ENCODE measurements at regions not wholly inside any gene's neighbourhood (a gene's known extent, or its start where the extent isn't known, plus 50 kb on each side); places are given as distances from the start of the nearest gene placed in this dataset.

DNA sequence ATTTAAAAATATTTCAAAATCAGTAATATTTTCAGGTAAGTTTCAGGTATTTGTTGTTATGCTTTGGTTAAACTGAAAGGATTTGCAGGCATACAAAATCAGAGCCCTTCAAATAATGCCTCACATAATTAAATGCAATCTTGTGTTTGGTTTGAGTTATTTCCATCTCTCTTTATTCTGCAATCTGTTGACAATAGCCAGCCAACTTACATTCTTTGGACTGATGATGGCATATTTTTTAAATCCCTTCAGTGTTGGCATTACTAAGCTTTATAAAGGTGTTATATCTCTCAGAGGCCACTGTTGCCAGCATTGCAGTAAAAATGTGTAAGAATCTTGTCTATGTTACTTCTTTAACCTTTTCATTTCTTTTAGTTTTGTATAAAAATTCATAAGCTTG is 257.2 kb upstream of the RFC3 start (continued):
- TF ChIP-seq, protein P1, sequence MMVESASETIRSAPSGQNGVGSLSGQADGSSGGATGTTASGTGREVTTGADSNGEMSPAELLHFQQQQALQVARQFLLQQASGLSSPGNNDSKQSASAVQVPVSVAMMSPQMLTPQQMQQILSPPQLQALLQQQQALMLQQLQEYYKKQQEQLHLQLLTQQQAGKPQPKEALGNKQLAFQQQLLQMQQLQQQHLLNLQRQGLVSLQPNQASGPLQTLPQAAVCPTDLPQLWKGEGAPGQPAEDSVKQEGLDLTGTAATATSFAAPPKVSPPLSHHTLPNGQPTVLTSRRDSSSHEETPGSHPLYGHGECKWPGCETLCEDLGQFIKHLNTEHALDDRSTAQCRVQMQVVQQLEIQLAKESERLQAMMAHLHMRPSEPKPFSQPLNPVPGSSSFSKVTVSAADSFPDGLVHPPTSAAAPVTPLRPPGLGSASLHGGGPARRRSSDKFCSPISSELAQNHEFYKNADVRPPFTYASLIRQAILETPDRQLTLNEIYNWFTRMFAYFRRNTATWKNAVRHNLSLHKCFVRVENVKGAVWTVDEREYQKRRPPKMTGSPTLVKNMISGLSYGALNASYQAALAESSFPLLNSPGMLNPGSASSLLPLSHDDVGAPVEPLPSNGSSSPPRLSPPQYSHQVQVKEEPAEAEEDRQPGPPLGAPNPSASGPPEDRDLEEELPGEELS (CRISPR knock-in tag; IDR thresholded peaks at IDR 0.05), result no peak
- TF ChIP-seq, protein P2, sequence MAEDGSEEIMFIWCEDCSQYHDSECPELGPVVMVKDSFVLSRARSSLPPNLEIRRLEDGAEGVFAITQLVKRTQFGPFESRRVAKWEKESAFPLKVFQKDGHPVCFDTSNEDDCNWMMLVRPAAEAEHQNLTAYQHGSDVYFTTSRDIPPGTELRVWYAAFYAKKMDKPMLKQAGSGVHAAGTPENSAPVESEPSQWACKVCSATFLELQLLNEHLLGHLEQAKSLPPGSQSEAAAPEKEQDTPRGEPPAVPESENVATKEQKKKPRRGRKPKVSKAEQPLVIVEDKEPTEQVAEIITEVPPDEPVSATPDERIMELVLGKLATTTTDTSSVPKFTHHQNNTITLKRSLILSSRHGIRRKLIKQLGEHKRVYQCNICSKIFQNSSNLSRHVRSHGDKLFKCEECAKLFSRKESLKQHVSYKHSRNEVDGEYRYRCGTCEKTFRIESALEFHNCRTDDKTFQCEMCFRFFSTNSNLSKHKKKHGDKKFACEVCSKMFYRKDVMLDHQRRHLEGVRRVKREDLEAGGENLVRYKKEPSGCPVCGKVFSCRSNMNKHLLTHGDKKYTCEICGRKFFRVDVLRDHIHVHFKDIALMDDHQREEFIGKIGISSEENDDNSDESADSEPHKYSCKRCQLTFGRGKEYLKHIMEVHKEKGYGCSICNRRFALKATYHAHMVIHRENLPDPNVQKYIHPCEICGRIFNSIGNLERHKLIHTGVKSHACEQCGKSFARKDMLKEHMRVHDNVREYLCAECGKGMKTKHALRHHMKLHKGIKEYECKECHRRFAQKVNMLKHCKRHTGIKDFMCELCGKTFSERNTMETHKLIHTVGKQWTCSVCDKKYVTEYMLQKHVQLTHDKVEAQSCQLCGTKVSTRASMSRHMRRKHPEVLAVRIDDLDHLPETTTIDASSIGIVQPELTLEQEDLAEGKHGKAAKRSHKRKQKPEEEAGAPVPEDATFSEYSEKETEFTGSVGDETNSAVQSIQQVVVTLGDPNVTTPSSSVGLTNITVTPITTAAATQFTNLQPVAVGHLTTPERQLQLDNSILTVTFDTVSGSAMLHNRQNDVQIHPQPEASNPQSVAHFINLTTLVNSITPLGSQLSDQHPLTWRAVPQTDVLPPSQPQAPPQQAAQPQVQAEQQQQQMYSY (CRISPR knock-in tag; IDR thresholded peaks at IDR 0.05), result no peak
- TF ChIP-seq TCF7 (CRISPR knock-in tag; IDR thresholded peaks at IDR 0.05; ENCODE audit: low read depth), result no peak
- no peak for TF ChIP-seq TEAD4 (CRISPR knock-in tag; IDR thresholded peaks at IDR 0.05)

DNA sequence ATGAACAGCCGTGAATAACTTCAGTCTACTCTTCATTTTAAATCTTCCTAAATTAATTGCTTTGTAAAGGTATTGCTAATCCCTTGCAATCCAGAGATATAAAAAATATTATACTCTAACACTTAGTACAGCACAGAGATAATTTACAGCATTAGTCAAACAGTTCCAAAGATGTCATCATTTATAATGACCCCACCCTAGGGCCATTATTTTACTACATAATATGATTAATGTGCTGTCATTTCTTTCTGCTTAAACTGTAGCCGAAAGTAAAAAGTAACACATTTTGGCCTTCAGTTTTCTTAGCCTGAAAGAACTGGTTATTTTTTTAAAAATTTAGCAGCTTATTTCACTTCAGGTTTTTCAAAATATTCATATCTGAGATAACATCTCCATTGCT is 256.3 kb upstream of the RFC3 start:
- ATAC-seq, result no peak

More for the DNA sequence above, 256.3 kb upstream of the RFC3 start:
- Mint-ChIP-seq H3K27me3 (ENCODE audit: low read depth) (no peaks in the 10 kb centered on the region), H3K4me1 (peaks cover 8% of the 10 kb centered on the region), H3K4me3 (no peak overlapping the region), H3K27ac (no peak overlapping the region), H3K9me3 (0 out of 2 replicates have a peak, but pooled peaks cover 3% of the 10 kb centered on the region), H3K36me3 (no peaks in the 10 kb centered on the region)
- no peak for DNase-seq (ENCODE audit: low spot score)
- TF ChIP-seq, protein P3, sequence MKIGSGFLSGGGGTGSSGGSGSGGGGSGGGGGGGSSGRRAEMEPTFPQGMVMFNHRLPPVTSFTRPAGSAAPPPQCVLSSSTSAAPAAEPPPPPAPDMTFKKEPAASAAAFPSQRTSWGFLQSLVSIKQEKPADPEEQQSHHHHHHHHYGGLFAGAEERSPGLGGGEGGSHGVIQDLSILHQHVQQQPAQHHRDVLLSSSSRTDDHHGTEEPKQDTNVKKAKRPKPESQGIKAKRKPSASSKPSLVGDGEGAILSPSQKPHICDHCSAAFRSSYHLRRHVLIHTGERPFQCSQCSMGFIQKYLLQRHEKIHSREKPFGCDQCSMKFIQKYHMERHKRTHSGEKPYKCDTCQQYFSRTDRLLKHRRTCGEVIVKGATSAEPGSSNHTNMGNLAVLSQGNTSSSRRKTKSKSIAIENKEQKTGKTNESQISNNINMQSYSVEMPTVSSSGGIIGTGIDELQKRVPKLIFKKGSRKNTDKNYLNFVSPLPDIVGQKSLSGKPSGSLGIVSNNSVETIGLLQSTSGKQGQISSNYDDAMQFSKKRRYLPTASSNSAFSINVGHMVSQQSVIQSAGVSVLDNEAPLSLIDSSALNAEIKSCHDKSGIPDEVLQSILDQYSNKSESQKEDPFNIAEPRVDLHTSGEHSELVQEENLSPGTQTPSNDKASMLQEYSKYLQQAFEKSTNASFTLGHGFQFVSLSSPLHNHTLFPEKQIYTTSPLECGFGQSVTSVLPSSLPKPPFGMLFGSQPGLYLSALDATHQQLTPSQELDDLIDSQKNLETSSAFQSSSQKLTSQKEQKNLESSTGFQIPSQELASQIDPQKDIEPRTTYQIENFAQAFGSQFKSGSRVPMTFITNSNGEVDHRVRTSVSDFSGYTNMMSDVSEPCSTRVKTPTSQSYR (CRISPR knock-in tag; IDR thresholded peaks at IDR 0.05), result no peak
- TF ChIP-seq IRF2 (CRISPR knock-in tag; IDR thresholded peaks at IDR 0.05; ENCODE audit: borderline replicate concordance, low read depth) (no peak), JUN (CRISPR knock-in tag; IDR thresholded peaks at IDR 0.05) (no peak), FOXK1 (CRISPR knock-in tag; IDR thresholded peaks at IDR 0.05) (no peak), ZNF423 (CRISPR knock-in tag; IDR thresholded peaks at IDR 0.05) (no peak), ZNF138 (CRISPR knock-in tag; conservative IDR thresholded peaks at IDR 0.05) (no peak), ELF4 (CRISPR knock-in tag; IDR thresholded peaks at IDR 0.05; ENCODE audit: low read depth) (no peak), ESRRA (CRISPR knock-in tag; IDR thresholded peaks at IDR 0.05; ENCODE audit: borderline replicate concordance) (no peak), FOXP1 (CRISPR knock-in tag; IDR thresholded peaks at IDR 0.05; ENCODE audit: borderline replicate concordance) (no peak), NFYB (CRISPR knock-in tag; conservative IDR thresholded peaks at IDR 0.05; ENCODE audit: low read depth) (no peak)
- TF ChIP-seq, protein P4, sequence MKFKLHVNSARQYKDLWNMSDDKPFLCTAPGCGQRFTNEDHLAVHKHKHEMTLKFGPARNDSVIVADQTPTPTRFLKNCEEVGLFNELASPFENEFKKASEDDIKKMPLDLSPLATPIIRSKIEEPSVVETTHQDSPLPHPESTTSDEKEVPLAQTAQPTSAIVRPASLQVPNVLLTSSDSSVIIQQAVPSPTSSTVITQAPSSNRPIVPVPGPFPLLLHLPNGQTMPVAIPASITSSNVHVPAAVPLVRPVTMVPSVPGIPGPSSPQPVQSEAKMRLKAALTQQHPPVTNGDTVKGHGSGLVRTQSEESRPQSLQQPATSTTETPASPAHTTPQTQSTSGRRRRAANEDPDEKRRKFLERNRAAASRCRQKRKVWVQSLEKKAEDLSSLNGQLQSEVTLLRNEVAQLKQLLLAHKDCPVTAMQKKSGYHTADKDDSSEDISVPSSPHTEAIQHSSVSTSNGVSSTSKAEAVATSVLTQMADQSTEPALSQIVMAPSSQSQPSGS (CRISPR knock-in tag; IDR thresholded peaks at IDR 0.05; ENCODE audit: borderline replicate concordance, low read depth), result no peak
- TF ChIP-seq, protein P5, sequence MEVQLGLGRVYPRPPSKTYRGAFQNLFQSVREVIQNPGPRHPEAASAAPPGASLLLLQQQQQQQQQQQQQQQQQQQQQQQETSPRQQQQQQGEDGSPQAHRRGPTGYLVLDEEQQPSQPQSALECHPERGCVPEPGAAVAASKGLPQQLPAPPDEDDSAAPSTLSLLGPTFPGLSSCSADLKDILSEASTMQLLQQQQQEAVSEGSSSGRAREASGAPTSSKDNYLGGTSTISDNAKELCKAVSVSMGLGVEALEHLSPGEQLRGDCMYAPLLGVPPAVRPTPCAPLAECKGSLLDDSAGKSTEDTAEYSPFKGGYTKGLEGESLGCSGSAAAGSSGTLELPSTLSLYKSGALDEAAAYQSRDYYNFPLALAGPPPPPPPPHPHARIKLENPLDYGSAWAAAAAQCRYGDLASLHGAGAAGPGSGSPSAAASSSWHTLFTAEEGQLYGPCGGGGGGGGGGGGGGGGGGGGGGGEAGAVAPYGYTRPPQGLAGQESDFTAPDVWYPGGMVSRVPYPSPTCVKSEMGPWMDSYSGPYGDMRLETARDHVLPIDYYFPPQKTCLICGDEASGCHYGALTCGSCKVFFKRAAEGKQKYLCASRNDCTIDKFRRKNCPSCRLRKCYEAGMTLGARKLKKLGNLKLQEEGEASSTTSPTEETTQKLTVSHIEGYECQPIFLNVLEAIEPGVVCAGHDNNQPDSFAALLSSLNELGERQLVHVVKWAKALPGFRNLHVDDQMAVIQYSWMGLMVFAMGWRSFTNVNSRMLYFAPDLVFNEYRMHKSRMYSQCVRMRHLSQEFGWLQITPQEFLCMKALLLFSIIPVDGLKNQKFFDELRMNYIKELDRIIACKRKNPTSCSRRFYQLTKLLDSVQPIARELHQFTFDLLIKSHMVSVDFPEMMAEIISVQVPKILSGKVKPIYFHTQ (CRISPR knock-in tag; IDR thresholded peaks at IDR 0.05), result no peak
- TF ChIP-seq, protein P6, sequence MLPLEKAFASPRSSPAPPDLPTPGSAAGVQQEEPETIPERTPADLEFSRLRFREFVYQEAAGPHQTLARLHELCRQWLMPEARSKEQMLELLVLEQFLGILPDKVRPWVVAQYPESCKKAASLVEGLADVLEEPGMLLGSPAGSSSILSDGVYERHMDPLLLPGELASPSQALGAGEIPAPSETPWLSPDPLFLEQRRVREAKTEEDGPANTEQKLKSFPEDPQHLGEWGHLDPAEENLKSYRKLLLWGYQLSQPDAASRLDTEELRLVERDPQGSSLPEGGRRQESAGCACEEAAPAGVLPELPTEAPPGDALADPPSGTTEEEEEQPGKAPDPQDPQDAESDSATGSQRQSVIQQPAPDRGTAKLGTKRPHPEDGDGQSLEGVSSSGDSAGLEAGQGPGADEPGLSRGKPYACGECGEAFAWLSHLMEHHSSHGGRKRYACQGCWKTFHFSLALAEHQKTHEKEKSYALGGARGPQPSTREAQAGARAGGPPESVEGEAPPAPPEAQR (CRISPR knock-in tag; IDR thresholded peaks at IDR 0.05), result no peak
- TF ChIP-seq, protein P7, sequence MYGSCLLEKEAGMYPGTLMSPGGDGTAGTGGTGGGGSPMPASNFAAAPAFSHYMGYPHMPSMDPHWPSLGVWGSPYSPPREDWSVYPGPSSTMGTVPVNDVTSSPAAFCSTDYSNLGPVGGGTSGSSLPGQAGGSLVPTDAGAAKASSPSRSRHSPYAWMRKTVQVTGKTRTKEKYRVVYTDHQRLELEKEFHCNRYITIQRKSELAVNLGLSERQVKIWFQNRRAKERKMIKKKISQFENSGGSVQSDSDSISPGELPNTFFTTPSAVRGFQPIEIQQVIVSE (CRISPR knock-in tag; IDR thresholded peaks at IDR 0.05; ENCODE audit: borderline replicate concordance), result no peak
- TF ChIP-seq, protein P8, sequence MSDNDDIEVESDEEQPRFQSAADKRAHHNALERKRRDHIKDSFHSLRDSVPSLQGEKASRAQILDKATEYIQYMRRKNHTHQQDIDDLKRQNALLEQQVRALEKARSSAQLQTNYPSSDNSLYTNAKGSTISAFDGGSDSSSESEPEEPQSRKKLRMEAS (CRISPR knock-in tag; IDR thresholded peaks at IDR 0.05), result no peak
- TF ChIP-seq, protein P9, sequence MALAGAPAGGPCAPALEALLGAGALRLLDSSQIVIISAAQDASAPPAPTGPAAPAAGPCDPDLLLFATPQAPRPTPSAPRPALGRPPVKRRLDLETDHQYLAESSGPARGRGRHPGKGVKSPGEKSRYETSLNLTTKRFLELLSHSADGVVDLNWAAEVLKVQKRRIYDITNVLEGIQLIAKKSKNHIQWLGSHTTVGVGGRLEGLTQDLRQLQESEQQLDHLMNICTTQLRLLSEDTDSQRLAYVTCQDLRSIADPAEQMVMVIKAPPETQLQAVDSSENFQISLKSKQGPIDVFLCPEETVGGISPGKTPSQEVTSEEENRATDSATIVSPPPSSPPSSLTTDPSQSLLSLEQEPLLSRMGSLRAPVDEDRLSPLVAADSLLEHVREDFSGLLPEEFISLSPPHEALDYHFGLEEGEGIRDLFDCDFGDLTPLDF (CRISPR knock-in tag; IDR thresholded peaks at IDR 0.05), result no peak
- POLR2A ChIA-PET, result no interaction called here
- CTCF ChIA-PET, result no interaction called here
